HG03442 (cell line): ENCODE measurements at regions not wholly inside any gene's neighbourhood (a gene's known extent, or its start where the extent isn't known, plus 50 kb on each side); places are given as distances from the start of the nearest gene placed in this dataset.

Source experiments
- ATAC-seq: cut with Tn5 transposase; IDR thresholded peaks from one replicate; pipeline ENCODE4 v1.9.1; 2021; ENCODE audit warnings: mild to moderate bottlenecking, moderate library complexity; ENCODE audit not compliant: unreplicated experiment

GRCh38 chr2:81238462-81238861 lies 933.9 kb upstream of the LRRTM1 start:
- ATAC-seq, result no peak

- no peak for ATAC-seq
These were observed 931.0 kb upstream of the LRRTM1 start for GRCh38 chr2:81235601-81236000.

- ATAC-seq, result no peak
These were observed 930.2 kb upstream of the LRRTM1 start for GRCh38 chr2:81234711-81235110.

- ATAC-seq, result no peak
These were observed 921.2 kb upstream of the LRRTM1 start for GRCh38 chr2:81225756-81226155.

- ATAC-seq, result no peak
These were observed 909.0 kb upstream of the LRRTM1 start for GRCh38 chr2:81213598-81213997.

GRCh38 chr2:81206216-81206615 lies 901.7 kb upstream of the LRRTM1 start:
- no peak for ATAC-seq

GRCh38 chr2:81196933-81197628 lies 892.5 kb upstream of the LRRTM1 start:
- ATAC-seq, result no peak

GRCh38 chr2:81196383-81196851 lies 891.9 kb upstream of the LRRTM1 start:
- no peak for ATAC-seq

- ATAC-seq, result no peak
These were observed 891.3 kb upstream of the LRRTM1 start for GRCh38 chr2:81195774-81196382.

- no peak for ATAC-seq
These were observed 890.6 kb upstream of the LRRTM1 start for GRCh38 chr2:81195017-81195773.

- ATAC-seq, result no peak
These were observed 890.0 kb upstream of the LRRTM1 start for GRCh38 chr2:81194581-81194980.

GRCh38 chr2:81194176-81194575 lies 889.6 kb upstream of the LRRTM1 start:
- ATAC-seq, result no peak

GRCh38 chr2:81181845-81182244 lies 877.3 kb upstream of the LRRTM1 start:
- ATAC-seq, result no peak

GRCh38 chr2:81171447-81171846 lies 866.9 kb upstream of the LRRTM1 start:
- ATAC-seq, result no peak

GRCh38 chr2:81163583-81163982 lies 859.0 kb upstream of the LRRTM1 start:
- no peak for ATAC-seq

GRCh38 chr2:81158505-81158904 lies 854.0 kb upstream of the LRRTM1 start:
- no peak for ATAC-seq

- no peak for ATAC-seq
These were observed 843.8 kb upstream of the LRRTM1 start for GRCh38 chr2:81148323-81148722.

- ATAC-seq, result no peak
These were observed 831.7 kb upstream of the LRRTM1 start for GRCh38 chr2:81136296-81136695.

- ATAC-seq, result no peak
These were observed 792.8 kb upstream of the LRRTM1 start for GRCh38 chr2:81097361-81097760.

GRCh38 chr2:81093031-81093430 lies 788.5 kb upstream of the LRRTM1 start:
- ATAC-seq, result no peak

GRCh38 chr2:81087646-81088045 lies 783.1 kb upstream of the LRRTM1 start:
- no peak for ATAC-seq

GRCh38 chr2:81084101-81084500 lies 779.5 kb upstream of the LRRTM1 start:
- no peak for ATAC-seq
